Suprapubic skin (tissue), 3 donors: ENCODE measurements at regions not wholly inside any gene's neighbourhood (a gene's known extent, or its start where the extent isn't known, plus 50 kb on each side); places are given as distances from the start of the nearest gene placed in this dataset.

Experiments
- POLR2AphosphoS5 ChIP-seq, 3 donors: sonication (generic); formaldehyde crosslinking; IDR thresholded peaks; one replicate each; pipeline ENCODE4 v1.6.1; 2017; ENCODE audit warnings: antibody characterized with exemption in 3 of 3
- TF ChIP-seq, protein P1 (sequence below), 2 donors: fragments of 200-600 bp in 1 of 2; fragments of 450-650 bp in 1 of 2; sonication (generic) in 1 of 2; IDR thresholded peaks; one replicate each; pipeline ENCODE4 v1.5.1; 2016 to 2019; ENCODE audit warnings: antibody characterized with exemption in 2 of 2, mild to moderate bottlenecking in 1 of 2, moderate library complexity in 1 of 2

DNA sequence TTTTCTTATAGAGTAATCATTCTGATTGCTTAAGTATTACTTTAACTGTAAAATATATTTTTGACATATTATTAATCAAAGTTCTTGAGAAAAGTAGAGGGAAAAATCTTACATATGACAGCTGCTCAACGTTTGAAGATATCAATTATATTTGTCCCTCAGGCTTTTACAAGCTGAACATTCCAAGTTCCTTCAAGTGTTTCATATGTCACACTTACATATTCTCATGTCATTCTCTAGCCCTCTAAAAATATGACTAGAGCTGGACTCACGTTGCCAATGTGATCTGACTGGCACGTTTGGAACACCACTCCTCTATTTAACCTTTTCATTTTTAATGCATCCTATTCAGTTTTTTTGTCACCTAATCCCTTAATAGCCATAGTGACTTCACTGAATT is 492.9 kb downstream of the PCDH18 start:
- TF ChIP-seq, protein P1, sequence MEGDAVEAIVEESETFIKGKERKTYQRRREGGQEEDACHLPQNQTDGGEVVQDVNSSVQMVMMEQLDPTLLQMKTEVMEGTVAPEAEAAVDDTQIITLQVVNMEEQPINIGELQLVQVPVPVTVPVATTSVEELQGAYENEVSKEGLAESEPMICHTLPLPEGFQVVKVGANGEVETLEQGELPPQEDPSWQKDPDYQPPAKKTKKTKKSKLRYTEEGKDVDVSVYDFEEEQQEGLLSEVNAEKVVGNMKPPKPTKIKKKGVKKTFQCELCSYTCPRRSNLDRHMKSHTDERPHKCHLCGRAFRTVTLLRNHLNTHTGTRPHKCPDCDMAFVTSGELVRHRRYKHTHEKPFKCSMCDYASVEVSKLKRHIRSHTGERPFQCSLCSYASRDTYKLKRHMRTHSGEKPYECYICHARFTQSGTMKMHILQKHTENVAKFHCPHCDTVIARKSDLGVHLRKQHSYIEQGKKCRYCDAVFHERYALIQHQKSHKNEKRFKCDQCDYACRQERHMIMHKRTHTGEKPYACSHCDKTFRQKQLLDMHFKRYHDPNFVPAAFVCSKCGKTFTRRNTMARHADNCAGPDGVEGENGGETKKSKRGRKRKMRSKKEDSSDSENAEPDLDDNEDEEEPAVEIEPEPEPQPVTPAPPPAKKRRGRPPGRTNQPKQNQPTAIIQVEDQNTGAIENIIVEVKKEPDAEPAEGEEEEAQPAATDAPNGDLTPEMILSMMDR (IDR thresholded peaks at IDR 0.05): no peak
- TF ChIP-seq POLR2AphosphoS5 (IDR thresholded peaks at IDR 0.05): no peak
